ENCODE measurements at regions not wholly inside any gene's neighbourhood (a gene's known extent, or its start where the extent isn't known, plus 50 kb on each side); places are given as distances from the start of the nearest gene placed in this dataset.

DNA sequence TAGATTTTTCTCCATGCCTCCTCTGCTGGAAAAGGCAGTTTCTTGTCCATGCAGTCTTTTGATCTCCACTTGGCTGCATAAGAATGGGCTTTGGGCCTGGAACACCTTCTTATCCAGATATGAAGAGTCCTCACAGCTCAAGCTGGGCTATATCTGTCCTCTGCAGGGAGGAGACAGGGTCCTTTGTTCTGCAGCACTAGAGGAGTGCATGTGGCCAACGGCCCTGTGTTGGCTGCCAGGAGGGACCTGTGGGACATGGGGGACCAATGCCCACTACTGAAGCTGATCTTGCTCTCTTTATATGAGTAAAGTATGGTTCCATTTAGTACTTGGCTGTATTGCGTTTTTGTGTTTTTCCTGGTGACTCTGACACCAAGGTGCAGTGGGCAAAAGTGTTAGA is 157.3 kb upstream of the ABI3BP start:
- TF ChIP-seq, protein P1, sequence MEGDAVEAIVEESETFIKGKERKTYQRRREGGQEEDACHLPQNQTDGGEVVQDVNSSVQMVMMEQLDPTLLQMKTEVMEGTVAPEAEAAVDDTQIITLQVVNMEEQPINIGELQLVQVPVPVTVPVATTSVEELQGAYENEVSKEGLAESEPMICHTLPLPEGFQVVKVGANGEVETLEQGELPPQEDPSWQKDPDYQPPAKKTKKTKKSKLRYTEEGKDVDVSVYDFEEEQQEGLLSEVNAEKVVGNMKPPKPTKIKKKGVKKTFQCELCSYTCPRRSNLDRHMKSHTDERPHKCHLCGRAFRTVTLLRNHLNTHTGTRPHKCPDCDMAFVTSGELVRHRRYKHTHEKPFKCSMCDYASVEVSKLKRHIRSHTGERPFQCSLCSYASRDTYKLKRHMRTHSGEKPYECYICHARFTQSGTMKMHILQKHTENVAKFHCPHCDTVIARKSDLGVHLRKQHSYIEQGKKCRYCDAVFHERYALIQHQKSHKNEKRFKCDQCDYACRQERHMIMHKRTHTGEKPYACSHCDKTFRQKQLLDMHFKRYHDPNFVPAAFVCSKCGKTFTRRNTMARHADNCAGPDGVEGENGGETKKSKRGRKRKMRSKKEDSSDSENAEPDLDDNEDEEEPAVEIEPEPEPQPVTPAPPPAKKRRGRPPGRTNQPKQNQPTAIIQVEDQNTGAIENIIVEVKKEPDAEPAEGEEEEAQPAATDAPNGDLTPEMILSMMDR (IDR thresholded peaks at IDR 0.05) = no peak
- TF ChIP-seq POLR2A (IDR thresholded peaks at IDR 0.05) (no peak), POLR2AphosphoS5 (IDR thresholded peaks at IDR 0.05; ENCODE audit: insufficient read depth in 1 of 2, low read depth in 1 of 2) (no peak)

Data from vagina (tissue), 2 donors.